GM12891 (cell line): ENCODE measurements at regions not wholly inside any gene's neighbourhood (a gene's known extent, or its start where the extent isn't known, plus 50 kb on each side); places are given as distances from the start of the nearest gene placed in this dataset.
"Not testable (repeated sequence)": the region's sequence is repeated elsewhere in the genome, so short reads cannot be mapped to it uniquely, and the experiment has no call there.

Experiments used
- DNase-seq: peaks from one replicate; pipeline ENCODE4 v3.0.0; 2011; ENCODE audit warnings: low spot score; ENCODE audit not compliant: insufficient read length
- FAIRE-seq: peaks from 2 replicates; lab custom pipeline; 2011; peaks lifted over from hg19 to GRCh38; lab: Jason Lieb, UNC
- PAX5 ChIP-seq: IDR thresholded peaks from 2 replicates; pipeline ENCODE4 v1.6.1; 2011; ENCODE audit warnings: low read length, moderate library complexity, mild to moderate bottlenecking; ENCODE audit not compliant: insufficient read depth, severe bottlenecking
- POLR2A ChIP-seq: IDR thresholded peaks from 2 replicates; pipeline ENCODE4 v1.6.1; 2011; ENCODE audit warnings: low read depth, low read length, control low read depth
- POLR2AphosphoS5 ChIP-seq: IDR thresholded peaks from 2 replicates; pipeline ENCODE4 v1.6.1; 2011; ENCODE audit warnings: low read depth, low read length, control low read depth
- POU2F2 ChIP-seq: IDR thresholded peaks from 2 replicates; pipeline ENCODE4 v1.6.1; 2011; ENCODE audit warnings: low read depth, mild to moderate bottlenecking, control low read depth, low read length, moderate library complexity
- SPI1 ChIP-seq: IDR thresholded peaks from 2 replicates; pipeline ENCODE4 v1.6.1; 2011; ENCODE audit warnings: low read depth, low read length, control low read depth
- TAF1 ChIP-seq: IDR thresholded peaks from 2 replicates; pipeline ENCODE4 v1.6.1; 2011; ENCODE audit warnings: low read depth, low read length, control low read depth

- FAIRE-seq = no peak
- no peak for DNase-seq
- TF ChIP-seq POU2F2 (no peak), TAF1 (no peak), PAX5 (no peak), POLR2A (no peak), SPI1 (no peak), POLR2AphosphoS5 (no peak)
These were observed 72.6 kb upstream of the CITED2 start for GRCh38 chr6:139446768-139447655.

GRCh38 chr6:139446138-139446715 is 71.8 kb upstream of the CITED2 start:
- FAIRE-seq (no peak), DNase-seq (no peak)
- no peak for TF ChIP-seq TAF1
- TF ChIP-seq SPI1 = no peak
- TF ChIP-seq POU2F2 = no peak
- no peak for TF ChIP-seq POLR2AphosphoS5
- TF ChIP-seq PAX5 = no peak
- no peak for TF ChIP-seq POLR2A

GRCh38 chr6:139444273-139444787 is 69.9 kb upstream of the CITED2 start:
- not testable (repeated sequence) for FAIRE-seq

GRCh38 chr6:139443231-139444112 is 69.0 kb upstream of the CITED2 start:
- DNase-seq (no peak), FAIRE-seq (no peak)
- TF ChIP-seq PAX5 = no peak
- TF ChIP-seq POLR2AphosphoS5 = no peak
- TF ChIP-seq SPI1 = no peak
- no peak for TF ChIP-seq POLR2A
- TF ChIP-seq TAF1 = no peak
- no peak for TF ChIP-seq POU2F2

More at GRCh38 chr6:139444273-139444787, 69.9 kb upstream of the CITED2 start:
- not testable (repeated sequence) for DNase-seq

DNA sequence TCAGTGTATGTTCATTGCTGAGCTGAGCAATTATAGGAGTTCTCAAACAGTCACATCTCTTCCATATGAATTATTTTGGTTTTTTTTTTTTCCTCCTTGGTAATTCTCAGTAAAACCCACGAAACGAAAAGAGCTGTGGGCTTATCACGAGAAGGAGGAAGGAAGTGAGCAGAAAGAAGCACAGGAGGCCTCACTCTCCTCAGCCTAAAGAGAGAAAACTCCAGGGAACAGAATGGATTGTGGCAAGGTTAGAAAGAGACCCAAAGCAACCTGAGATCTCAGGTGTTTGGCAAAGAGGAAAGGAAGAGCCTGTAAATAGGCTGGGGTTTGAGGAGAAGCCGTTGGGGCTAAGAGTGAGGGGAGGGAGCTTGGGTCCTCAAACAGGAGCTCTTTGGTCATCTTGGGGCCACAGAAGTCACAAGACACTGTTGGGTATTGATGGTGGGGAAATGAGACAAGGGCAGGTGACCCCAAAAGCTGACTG is 67.8 kb upstream of the CITED2 start:
- no peak for TF ChIP-seq POLR2A
- TF ChIP-seq TAF1 = no peak
- no peak for TF ChIP-seq PAX5
- peak; percentile 49 for TF ChIP-seq SPI1
- DNase-seq = no peak
- FAIRE-seq = no peak

DNA sequence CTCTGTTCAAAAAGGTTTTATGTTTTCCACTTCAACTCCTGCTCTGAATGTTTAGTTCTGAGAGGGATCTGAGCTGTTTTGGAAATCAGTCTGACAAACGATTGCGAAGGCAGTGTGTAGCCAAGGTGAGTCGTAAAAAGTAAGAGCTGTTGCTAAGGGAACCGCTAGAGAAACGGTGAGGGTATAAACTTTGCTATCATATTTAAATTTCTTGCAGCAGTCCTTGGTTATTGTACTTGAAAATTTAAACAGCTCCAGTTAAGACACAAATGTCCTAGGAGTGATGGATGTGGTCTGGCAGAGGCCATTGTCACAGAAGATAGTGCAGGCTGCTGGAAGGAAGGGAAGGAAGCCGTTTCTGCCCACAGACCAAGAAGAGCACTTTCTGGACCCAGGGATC is 64.9 kb upstream of the CITED2 start:
- TF ChIP-seq TAF1 = no peak
- TF ChIP-seq PAX5 = no peak
- TF ChIP-seq POLR2AphosphoS5 = no peak
- no peak for TF ChIP-seq POLR2A
- no peak for TF ChIP-seq SPI1
- TF ChIP-seq POU2F2 = no peak
- no peak for FAIRE-seq
- DNase-seq = no peak

GRCh38 chr6:139438775-139439174 is 64.3 kb upstream of the CITED2 start:
- DNase-seq = no peak
- TF ChIP-seq SPI1 (no peak), POU2F2 (no peak), TAF1 (no peak), POLR2AphosphoS5 (no peak), POLR2A (no peak)
- no peak for FAIRE-seq

GRCh38 chr6:139436957-139437348 is 62.5 kb upstream of the CITED2 start:
- FAIRE-seq (no peak), DNase-seq (no peak)
- no peak for TF ChIP-seq POU2F2
- no peak for TF ChIP-seq SPI1
- TF ChIP-seq PAX5 = no peak
- no peak for TF ChIP-seq POLR2A
- no peak for TF ChIP-seq TAF1
- no peak for TF ChIP-seq POLR2AphosphoS5
